GM12878 (cell line): ENCODE measurements at regions not wholly inside any gene's neighbourhood (a gene's known extent, or its start where the extent isn't known, plus 50 kb on each side); places are given as distances from the start of the nearest gene placed in this dataset.

Experiments used
- ATAC-seq: fragments of 200-7000 bp; cut with Tn5 transposase; 3 replicates; pipeline ENCODE4 v1.9.1; 2020; ENCODE audit warnings: mild to moderate bottlenecking, moderate library complexity
- BruUV-seq: library from RNA; stranded (reverse); fragments of 400-500 nt; replicated peaks from 2 replicates; lab custom pipeline; 2021; lab: Mats Ljungman, UMichigan
- CTCF ChIA-PET: fragments of 300-600 bp; sonication (Branson Sonifier 250); formaldehyde crosslinking; extraction: SDS; loops from one replicate; lab custom pipeline; 2021; ENCODE audit warnings: inconsistent platforms; lab: Yijun Ruan, JAX
- POLR2A ChIA-PET: fragments of 350-600 bp; formaldehyde crosslinking; extraction: SDS; loops from one replicate; lab custom pipeline; 2021; ENCODE audit warnings: inconsistent platforms; lab: Charles Lee
- RAD21 ChIA-PET: fragments of 300-600 bp; sonication (Branson Sonifier 250); formaldehyde crosslinking; loops from one replicate; lab custom pipeline; 2023; ENCODE audit warnings: antibody characterized with exemption; ENCODE audit not compliant: unreplicated experiment; lab: Charles Lee
- SMC1A ChIA-PET: fragments of 300-600 bp; sonication (Branson Sonifier 250); formaldehyde crosslinking; loops from one replicate; lab custom pipeline; 2023; ENCODE audit not compliant: unreplicated experiment, uncharacterized antibody; lab: Charles Lee
- DNase-seq: peaks from one replicate; pipeline ENCODE4 v3.0.0-alpha.2; 2011; ENCODE audit warnings: low read depth, low spot score
- FAIRE-seq: peaks from 3 replicates; lab custom pipeline; 2011; peaks lifted over from hg19 to GRCh38; lab: Jason Lieb, UNC
- H2AFZ ChIP-seq: 2 replicates; pipeline ENCODE4 v1.6.0; 2011; ENCODE audit warnings: low read depth, low read length, control low read depth; ENCODE audit not compliant: control insufficient read depth
- H3K27ac ChIP-seq: 2 replicates; pipeline ENCODE4 v1.5.1; 2011; ENCODE audit warnings: control low read depth; ENCODE audit not compliant: control insufficient read depth, insufficient read depth
- H3K27me3 ChIP-seq, 2 experiments: replicated peaks in 1 of 2; 2 replicates each; pipeline versions ENCODE4 v1.6.0 to v1.6.1; 2011; ENCODE audit warnings: low read length in 1 of 2; ENCODE audit not compliant: control insufficient read depth in 2 of 2, insufficient read depth in 2 of 2
- H3K36me3 ChIP-seq, 2 experiments: 2 replicates each; pipeline ENCODE4 v1.5.1; 2011; ENCODE audit warnings: low read length in 1 of 2; ENCODE audit not compliant: control insufficient read depth in 2 of 2, insufficient read depth in 2 of 2
- H3K4me1 ChIP-seq: 2 replicates; pipeline ENCODE4 v1.6.1; 2011; ENCODE audit warnings: mild to moderate bottlenecking, low read length, moderate library complexity, mixed read lengths; ENCODE audit not compliant: control insufficient read depth, insufficient read depth
- H3K4me2 ChIP-seq: 2 replicates; pipeline ENCODE4 v1.6.0; 2011; ENCODE audit warnings: control low read depth; ENCODE audit not compliant: control insufficient read depth, insufficient read depth
- H3K4me3 ChIP-seq: fragments of 200-600 bp; sonication (generic); 2 replicates; pipeline ENCODE4 v1.5.1; 2016
- H3K79me2 ChIP-seq: 2 replicates; pipeline ENCODE4 v1.6.0; 2011; ENCODE audit warnings: low read length; ENCODE audit not compliant: control insufficient read depth, insufficient read depth
- H3K9ac ChIP-seq: 2 replicates; pipeline ENCODE4 v1.8.0; 2011; ENCODE audit warnings: low read length, control low read depth, mixed read lengths; ENCODE audit not compliant: control insufficient read depth, insufficient read depth
- H3K9me3 ChIP-seq: replicated peaks from 3 replicates; pipeline ENCODE4 v1.5.1; 2011; ENCODE audit warnings: mild to moderate bottlenecking, low read length; ENCODE audit not compliant: control insufficient read depth, insufficient read depth
- H4K20me1 ChIP-seq: 2 replicates; pipeline ENCODE4 v1.6.0; 2011; ENCODE audit not compliant: control insufficient read depth, insufficient read depth
- FOXK2 ChIP-seq: fragments of 450-650 bp; IDR thresholded peaks from 2 replicates; pipeline ENCODE4 v1.6.1; 2017; ENCODE audit warnings: mild to moderate bottlenecking, moderate library complexity
- HCFC1 ChIP-seq: fragments of 150-350 bp; IDR thresholded peaks from 2 replicates; pipeline ENCODE4 v1.6.1; 2014; ENCODE audit warnings: low read length
- IRF4 ChIP-seq: IDR thresholded peaks from 2 replicates; pipeline ENCODE4 v1.6.1; 2011; ENCODE audit warnings: low read depth, low read length
- LARP7 ChIP-seq: fragments of 450-650 bp; IDR thresholded peaks from 2 replicates; pipeline ENCODE4 v1.6.1; 2017; ENCODE audit warnings: mild to moderate bottlenecking
- RCOR1 ChIP-seq: conservative IDR thresholded peaks from 2 replicates; pipeline ENCODE4 v1.6.1; 2012; ENCODE audit warnings: low read depth, low read length, improper control_type of control experiment
- TCF12 ChIP-seq: IDR thresholded peaks from 2 replicates; pipeline ENCODE4 v1.6.1; 2011; ENCODE audit warnings: low read depth, mild to moderate bottlenecking, low read length
- ZNF217 ChIP-seq: fragments of 450-650 bp; IDR thresholded peaks from 2 replicates; pipeline ENCODE4 v1.6.1; 2017; ENCODE audit warnings: antibody characterized with exemption, mild to moderate bottlenecking
- WGBS: methylation state at CpG from one replicate; pipeline ENCODE4 v1.1.6; 2016; ENCODE audit warnings: low lambda C conversion rate; ENCODE audit not compliant: insufficient replicate concordance, insufficient coverage; ENCODE audit errors: missing lambda C conversion rate; 5-methylcytosine and 5-hydroxymethylcytosine counted together
- in situ Hi-C: fragments of 300-500 bp; cut with MboI; formaldehyde crosslinking; loops from 9 replicates; pipeline ENCODE4 v1.14.3; 2018; ENCODE audit warnings: mixed read lengths
- intact Hi-C: fragments of 100-400 bp; cut with micrococcal nuclease; formaldehyde crosslinking; loops from one replicate; pipeline ENCODE4 v1.14.2; 2022; ENCODE audit not compliant: unreplicated experiment
- TF ChIP-seq, protein P1 (sequence below): fragments of 450-650 bp; IDR thresholded peaks from 2 replicates; pipeline ENCODE4 v1.6.1; 2014; ENCODE audit warnings: mild to moderate bottlenecking
- TF ChIP-seq, protein P2 (sequence below), 3 experiments: IDR thresholded peaks in 2 of 3; conservative IDR thresholded peaks in 1 of 3; 2 replicates each; pipeline ENCODE4 v1.5.1; 2011; ENCODE audit warnings: low read depth in 3 of 3, low read length in 3 of 3, mild to moderate bottlenecking in 3 of 3, control low read depth in 2 of 3, moderate library complexity in 2 of 3, inconsistent platforms in 1 of 3, mixed read lengths in 1 of 3; ENCODE audit not compliant: control insufficient read depth in 2 of 3, insufficient read depth in 1 of 3; ENCODE audit errors: extremely low read depth in 1 of 3

GRCh38 chr12:91861554-91861953 lies 284.1 kb downstream of the BTG1 start:
- H3K79me2 ChIP-seq: no peaks in the 10 kb centered on the region
- no peaks in the 10 kb centered on the region for H3K27me3 ChIP-seq
- no peaks in the 10 kb centered on the region for H4K20me1 ChIP-seq
- no peak overlapping the region for H3K9ac ChIP-seq
- intact Hi-C loops (no loop called here), in situ Hi-C loops (no loop called here)
- no peak overlapping the region for H3K4me3 ChIP-seq
- no peak overlapping the region for H3K27ac ChIP-seq
- H3K4me2 ChIP-seq: no peak overlapping the region
- no peaks in the 10 kb centered on the region for H3K4me1 ChIP-seq
- H2AFZ ChIP-seq: no peak overlapping the region
- no peaks in the 10 kb centered on the region for H3K36me3 ChIP-seq
- ChIA-PET CTCF (no interaction called here), SMC1A (no interaction called here), RAD21 (no interaction called here), POLR2A (no interaction called here)
- no peak for DNase-seq
- BruUV-seq: no TSS peak
- TF ChIP-seq, protein P1, sequence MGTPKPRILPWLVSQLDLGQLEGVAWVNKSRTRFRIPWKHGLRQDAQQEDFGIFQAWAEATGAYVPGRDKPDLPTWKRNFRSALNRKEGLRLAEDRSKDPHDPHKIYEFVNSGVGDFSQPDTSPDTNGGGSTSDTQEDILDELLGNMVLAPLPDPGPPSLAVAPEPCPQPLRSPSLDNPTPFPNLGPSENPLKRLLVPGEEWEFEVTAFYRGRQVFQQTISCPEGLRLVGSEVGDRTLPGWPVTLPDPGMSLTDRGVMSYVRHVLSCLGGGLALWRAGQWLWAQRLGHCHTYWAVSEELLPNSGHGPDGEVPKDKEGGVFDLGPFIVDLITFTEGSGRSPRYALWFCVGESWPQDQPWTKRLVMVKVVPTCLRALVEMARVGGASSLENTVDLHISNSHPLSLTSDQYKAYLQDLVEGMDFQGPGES: no peak
- TF ChIP-seq LARP7 (no peak), FOXK2 (no peak), RCOR1 (no peak), HCFC1 (no peak), ZNF217 (no peak), TCF12 (no peak), IRF4 (no peak)
- TF ChIP-seq, protein P2, sequence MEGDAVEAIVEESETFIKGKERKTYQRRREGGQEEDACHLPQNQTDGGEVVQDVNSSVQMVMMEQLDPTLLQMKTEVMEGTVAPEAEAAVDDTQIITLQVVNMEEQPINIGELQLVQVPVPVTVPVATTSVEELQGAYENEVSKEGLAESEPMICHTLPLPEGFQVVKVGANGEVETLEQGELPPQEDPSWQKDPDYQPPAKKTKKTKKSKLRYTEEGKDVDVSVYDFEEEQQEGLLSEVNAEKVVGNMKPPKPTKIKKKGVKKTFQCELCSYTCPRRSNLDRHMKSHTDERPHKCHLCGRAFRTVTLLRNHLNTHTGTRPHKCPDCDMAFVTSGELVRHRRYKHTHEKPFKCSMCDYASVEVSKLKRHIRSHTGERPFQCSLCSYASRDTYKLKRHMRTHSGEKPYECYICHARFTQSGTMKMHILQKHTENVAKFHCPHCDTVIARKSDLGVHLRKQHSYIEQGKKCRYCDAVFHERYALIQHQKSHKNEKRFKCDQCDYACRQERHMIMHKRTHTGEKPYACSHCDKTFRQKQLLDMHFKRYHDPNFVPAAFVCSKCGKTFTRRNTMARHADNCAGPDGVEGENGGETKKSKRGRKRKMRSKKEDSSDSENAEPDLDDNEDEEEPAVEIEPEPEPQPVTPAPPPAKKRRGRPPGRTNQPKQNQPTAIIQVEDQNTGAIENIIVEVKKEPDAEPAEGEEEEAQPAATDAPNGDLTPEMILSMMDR (IDR thresholded peaks at IDR 0.05 in 2 of 3, conservative IDR thresholded peaks at IDR 0.05 in 1 of 3; ENCODE audit: control insufficient read depth in 2 of 3, extremely low read depth in 1 of 3, insufficient read depth in 1 of 3, low read depth in 3 of 3, low read length in 3 of 3): no peak
- ATAC-seq: no peak
- FAIRE-seq: no peak
- 0% methylated on average over 1 of the region's 1 CpG for WGBS
- H3K9me3 ChIP-seq: no peaks in the 10 kb centered on the region
